Stromal cell of bone marrow (primary cell): ENCODE measurements at regions not wholly inside any gene's neighbourhood (a gene's known extent, or its start where the extent isn't known, plus 50 kb on each side); places are given as distances from the start of the nearest gene placed in this dataset.
A peak's percentile ranks its signal among the peaks of the same experiment; 100 is the strongest.

ENCODE experiments used
- DNase-seq: peaks from one replicate; pipeline ENCODE4 v3.0.0-alpha.2; 2012; ENCODE audit warnings: low read depth

DNA sequence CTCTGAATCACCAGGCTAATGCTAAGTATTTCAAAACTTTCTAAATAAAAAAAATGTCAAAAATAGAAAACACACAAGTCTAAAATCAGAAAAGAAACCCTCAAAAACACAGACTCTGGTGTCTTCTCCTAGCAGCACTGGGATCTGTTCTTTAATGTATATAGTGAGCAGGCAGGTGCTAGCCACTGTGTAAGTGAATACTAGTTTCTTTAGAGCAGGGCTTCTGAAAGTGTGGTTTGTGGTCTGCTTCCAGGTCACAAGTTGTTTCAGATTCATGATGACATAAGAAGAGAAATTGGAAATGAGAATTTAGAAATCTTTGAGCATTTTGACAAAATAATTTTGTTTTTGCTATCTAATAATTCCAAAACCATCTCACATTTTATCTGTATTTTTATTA, 763.1 kb downstream of the USP25 start:
- no peak for DNase-seq

- no peak for DNase-seq
Observed at GRCh38 chr21:16496609-16497008, 766.8 kb downstream of the USP25 start.

GRCh38 chr21:16500271-16500670, 770.5 kb downstream of the USP25 start:
- no peak for DNase-seq

DNA sequence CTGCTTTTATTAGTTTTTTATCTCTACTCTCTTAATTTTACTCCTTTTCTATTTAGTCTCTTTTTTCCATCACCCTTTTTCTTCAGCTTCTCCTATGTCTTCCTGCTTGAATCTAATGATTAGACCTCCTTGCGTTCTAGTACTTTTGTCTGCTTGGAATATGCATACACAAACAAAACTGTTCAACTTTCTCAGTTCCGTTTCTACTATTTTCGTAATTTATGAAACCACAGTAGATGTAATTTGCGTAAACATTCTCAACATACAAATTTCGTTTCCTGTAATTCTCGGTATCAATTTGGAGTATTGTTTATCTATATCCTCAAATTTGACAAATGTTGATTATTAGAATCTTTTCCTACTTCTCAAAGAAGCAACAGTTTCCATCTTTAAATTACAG, 772.5 kb downstream of the USP25 start:
- DNase-seq: no peak

DNA sequence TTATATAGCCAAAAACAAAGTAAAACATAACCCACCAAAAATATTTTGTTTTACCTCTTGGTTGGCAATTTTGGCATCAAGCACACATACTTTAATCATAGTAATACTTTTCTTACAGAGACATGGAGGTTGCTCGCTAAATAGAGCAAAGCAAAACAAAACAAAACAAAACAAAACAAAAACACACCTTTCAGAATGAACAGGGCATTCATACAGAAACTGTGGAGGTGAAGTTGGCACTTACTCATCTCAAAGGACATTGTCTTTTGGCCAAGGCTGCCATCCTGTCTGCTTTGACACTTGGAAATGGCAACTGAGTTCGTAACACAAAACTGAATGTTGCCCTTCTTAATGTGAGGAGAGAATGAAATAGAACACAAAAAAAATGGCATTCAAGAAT, 773.1 kb downstream of the USP25 start:
- no peak for DNase-seq

DNA sequence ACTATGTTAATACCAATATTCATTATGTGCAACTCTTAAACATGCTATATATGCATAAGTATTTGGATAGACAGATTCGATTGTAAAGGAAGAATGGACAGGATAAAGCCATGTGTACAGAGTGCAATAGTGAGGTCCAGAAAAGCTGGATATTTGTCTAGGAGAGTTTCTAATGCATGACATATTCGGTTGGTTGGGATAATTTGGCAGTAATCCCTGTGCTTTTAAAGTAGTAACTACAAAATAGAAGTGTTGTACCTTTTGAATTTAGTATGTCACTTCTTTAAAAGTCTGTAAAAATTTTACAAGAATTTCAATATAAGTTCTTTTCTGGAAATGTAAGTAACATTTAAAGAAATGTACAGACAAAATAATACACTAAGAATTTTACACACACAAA, 774.5 kb downstream of the USP25 start:
- DNase-seq: no peak

DNA sequence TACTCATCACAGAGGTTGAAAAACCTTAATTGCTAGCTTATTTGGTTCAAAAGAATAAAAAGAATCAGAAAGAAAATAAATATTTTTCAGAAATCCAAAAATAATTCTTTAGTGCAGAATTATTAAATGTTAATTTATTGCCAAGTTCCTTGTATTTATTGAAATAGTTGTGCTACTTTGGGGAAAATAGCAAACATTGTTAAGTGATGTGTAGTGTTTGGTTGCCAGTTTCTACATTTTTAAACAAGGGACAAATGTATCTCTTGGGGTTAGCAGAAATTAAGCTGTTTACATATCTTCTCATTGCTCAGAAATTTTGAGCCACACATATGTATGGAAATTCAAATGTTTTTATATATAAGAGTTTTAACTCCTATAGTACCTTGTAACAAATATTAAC, 775.0 kb downstream of the USP25 start:
- no peak for DNase-seq

- DNase-seq: peak; percentile 59
Observed at GRCh38 chr21:16509476-16509875, 779.7 kb downstream of the USP25 start.

GRCh38 chr21:16514316-16514715, 784.5 kb downstream of the USP25 start:
- no peak for DNase-seq

DNA sequence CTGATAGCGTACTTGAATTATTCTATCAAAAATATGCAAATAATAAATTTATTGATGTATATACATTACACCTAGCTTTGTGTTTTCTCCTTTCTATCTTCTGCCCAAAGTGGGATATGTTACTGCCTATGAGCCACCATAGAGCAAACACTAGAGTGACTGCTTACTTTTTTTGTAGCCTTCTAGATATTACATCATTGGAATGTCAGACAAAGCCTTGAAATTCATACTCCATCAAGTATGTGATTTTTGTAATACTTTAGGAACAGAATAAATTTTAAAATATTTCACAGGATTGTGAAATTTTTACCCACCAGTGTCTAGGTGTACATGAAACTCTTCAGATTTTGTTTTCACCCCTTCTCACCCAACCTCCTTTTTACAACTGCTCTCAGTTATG, 787.6 kb downstream of the USP25 start:
- no peak for DNase-seq

DNA sequence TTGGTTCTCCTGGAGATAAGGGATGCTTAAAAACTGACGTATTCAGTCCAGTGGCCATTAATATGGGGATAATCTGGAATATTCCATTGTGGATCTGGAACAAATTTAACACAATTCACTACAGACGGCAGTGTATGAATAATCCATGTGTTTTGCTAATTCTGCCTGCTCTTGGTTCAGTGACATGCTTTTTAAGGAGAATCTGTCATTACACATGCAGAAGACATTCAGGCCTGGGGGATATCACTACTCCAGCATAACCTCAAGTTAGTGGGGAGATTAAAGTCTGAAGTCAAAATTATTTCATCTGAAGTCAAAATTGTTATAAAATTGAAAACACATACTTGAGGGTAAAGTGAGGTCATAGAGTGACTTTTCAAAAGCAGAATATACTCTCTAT, 789.3 kb downstream of the USP25 start:
- DNase-seq: no peak

- no peak for DNase-seq
Observed at GRCh38 chr21:16519644-16520043, 789.9 kb downstream of the USP25 start.

DNA sequence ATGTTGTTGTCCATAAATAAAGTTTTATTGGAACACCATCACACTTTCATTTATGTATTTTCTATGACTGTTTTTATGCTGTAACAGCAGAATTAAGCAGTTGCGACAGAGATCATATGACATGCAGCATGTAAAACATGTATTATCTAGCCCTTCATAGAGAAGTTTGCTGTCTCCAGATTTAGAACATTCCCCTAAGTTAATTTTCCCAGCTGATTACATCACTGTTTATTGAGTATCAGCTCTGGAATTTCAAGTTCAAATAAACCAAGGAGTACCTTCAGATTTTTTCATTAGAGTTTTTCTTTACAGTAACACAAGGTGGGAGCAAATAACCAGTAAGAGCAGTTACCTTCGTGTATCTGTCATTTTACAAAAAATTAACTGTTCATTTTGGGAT, 792.8 kb downstream of the USP25 start:
- DNase-seq: no peak

DNA sequence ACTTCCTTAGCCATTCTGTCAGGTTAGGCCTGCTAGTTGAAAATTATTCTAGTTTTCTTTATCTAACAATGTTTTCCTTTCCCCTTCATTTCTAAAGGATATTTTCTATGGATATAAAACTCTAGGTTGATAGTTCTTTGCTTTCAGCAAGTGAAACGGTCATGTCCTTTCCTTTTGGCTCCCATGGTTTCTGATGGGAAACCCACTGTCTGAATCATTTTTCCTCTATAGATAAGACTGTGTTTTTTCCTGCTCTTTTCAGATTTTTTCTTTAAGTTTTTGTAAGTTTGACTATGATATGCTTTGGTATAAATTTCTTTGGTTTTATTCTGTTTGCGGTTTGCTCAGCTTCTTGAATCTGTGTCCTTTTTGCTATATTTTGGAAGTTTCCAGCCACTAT, 800.9 kb downstream of the USP25 start:
- no peak for DNase-seq

DNA sequence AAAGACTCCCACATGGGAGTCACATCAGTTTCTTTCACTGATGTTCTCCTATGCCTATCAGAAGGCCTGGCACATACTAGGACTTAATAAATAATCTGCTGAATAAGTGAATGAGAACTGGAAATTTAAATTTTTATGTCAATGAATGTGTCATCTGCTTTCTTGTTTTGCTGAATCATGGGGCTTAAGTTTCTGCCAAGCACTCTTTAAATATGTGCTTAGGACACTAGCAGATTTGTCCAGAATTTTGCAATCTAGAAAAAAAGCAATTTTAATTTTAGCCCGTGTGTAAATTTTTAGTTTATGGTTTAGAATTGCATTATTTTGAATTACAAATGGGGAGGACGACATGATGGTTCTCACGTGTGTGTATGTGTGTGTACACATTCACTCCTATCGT, 803.1 kb downstream of the USP25 start:
- DNase-seq: peak; percentile 60

- no peak for DNase-seq
Observed at GRCh38 chr21:16533692-16534407, 804.1 kb downstream of the USP25 start.

DNA sequence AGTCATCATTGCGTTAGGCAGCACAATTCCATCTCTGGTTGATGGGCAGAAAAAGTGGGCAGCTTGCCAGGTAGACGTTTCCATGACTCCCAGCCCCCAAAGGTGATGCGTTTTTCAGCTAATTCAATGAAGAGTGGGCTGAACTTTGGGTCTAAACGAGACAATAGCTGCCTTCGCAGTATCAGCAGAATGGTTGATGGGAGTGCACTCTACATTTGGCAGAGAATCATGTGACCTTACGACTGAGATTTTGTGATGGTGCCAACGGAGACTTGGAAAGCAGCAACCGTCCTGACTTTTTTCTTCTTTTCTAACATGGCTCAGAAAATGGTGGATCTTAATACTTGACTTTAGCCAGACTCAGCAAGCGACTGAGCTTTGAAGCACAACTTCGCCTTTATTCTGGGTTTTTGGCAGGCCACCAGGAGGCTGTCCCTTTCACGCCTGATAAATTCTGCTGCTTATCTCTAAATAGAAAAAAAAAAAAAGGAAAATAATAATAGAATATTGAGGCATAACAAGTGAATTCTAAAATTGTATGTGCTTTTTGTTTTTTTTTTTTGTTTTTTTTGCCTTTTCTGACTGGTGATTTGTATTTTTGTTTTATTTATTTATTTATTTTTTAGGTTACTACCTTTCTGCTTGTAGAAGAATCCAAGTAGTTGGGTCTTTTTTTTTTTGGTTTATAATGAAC, 804.8 kb downstream of the USP25 start:
- peak; percentile 69 for DNase-seq

GRCh38 chr21:16535102-16535422, 805.3 kb downstream of the USP25 start:
- peak; percentile 77 for DNase-seq

DNA sequence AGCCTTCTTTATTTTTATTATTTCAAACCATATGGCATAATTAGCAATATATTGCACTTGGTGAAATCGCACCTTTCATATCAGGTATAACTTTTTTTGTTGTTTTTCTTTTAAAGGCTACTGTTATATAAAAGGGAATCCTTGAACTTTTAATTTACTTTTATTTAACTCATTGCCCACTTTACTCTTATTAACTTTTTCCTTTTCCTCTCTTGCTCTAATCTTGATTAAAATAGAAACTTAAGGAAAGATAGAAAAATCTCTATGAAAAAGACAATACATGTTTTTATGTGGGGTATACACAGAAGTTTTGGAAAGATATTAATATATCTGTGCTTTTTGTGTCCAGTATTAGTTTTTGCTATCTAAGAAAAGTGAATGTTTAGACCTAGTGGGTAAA, 805.8 kb downstream of the USP25 start:
- DNase-seq: no peak

DNA sequence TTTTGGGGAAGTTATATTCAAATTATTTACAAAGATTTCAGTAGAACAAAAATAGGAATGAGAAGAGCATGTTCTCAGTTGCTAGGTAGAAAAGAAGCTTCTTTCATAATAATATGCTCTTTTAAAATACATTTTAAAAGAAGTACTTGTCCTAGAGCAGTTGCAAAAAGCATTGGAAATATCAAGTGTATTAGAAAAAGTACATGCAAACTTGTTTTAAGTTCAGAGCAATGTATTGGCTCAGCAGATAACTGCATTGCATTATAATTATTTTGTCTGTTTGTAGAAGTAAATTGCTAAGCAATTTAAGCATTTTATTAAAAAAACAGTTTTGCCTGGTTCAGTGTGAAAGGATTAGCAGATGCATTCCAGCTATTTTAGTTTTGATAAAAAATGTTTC, 806.4 kb downstream of the USP25 start:
- DNase-seq: no peak

- peak; percentile 53 for DNase-seq
Observed at GRCh38 chr21:16536643-16537434, 807.1 kb downstream of the USP25 start.

- DNase-seq: no peak
Observed at GRCh38 chr21:16537501-16537900, 807.7 kb downstream of the USP25 start.

- no peak for DNase-seq
Observed at GRCh38 chr21:16538405-16538804, 808.6 kb downstream of the USP25 start.
